ENCODE measurements at regions not wholly inside any gene's neighbourhood (a gene's known extent, or its start where the extent isn't known, plus 50 kb on each side); places are given as distances from the start of the nearest gene placed in this dataset.

- no peak overlapping the region for H3K27ac Mint-ChIP-seq
- no peaks in the 10 kb centered on the region for H3K36me3 Mint-ChIP-seq (ENCODE audit: low read depth)
- DNase-seq = no peak
- TF ChIP-seq CTCF (IDR thresholded peaks at IDR 0.05) = no peak
- no peaks in the 10 kb centered on the region for H3K27me3 Mint-ChIP-seq (ENCODE audit: low read depth, poor library complexity)
- H3K4me3 Mint-ChIP-seq = no peak overlapping the region
- no peaks in the 10 kb centered on the region for H3K4me1 Mint-ChIP-seq
- no peaks in the 10 kb centered on the region for H3K9me3 Mint-ChIP-seq
These were observed 522.4 kb upstream of the NAALADL2 start for GRCh38 chr3:174336784-174337183.

GRCh38 chr3:174337227-174337626 lies 521.9 kb upstream of the NAALADL2 start:
- no peak for DNase-seq
- H3K27ac Mint-ChIP-seq = no peak overlapping the region
- no peaks in the 10 kb centered on the region for H3K27me3 Mint-ChIP-seq (ENCODE audit: low read depth, poor library complexity)
- H3K9me3 Mint-ChIP-seq = no peaks in the 10 kb centered on the region
- no peak overlapping the region for H3K4me3 Mint-ChIP-seq
- no peak for TF ChIP-seq CTCF (IDR thresholded peaks at IDR 0.05)
- no peaks in the 10 kb centered on the region for H3K36me3 Mint-ChIP-seq (ENCODE audit: low read depth)
- H3K4me1 Mint-ChIP-seq = no peaks in the 10 kb centered on the region

GRCh38 chr3:174340624-174341587 lies 518.2 kb upstream of the NAALADL2 start:
- H3K9me3 Mint-ChIP-seq = no peaks in the 10 kb centered on the region
- no peak for DNase-seq
- peaks cover 3% of the 10 kb centered on the region for H3K27me3 Mint-ChIP-seq (ENCODE audit: low read depth, poor library complexity)
- H3K4me3 Mint-ChIP-seq = no peak overlapping the region
- TF ChIP-seq CTCF (IDR thresholded peaks at IDR 0.05) = no peak
- no peak overlapping the region for H3K27ac Mint-ChIP-seq
- H3K36me3 Mint-ChIP-seq (ENCODE audit: low read depth) = no peaks in the 10 kb centered on the region
- H3K4me1 Mint-ChIP-seq = no peaks in the 10 kb centered on the region

DNA sequence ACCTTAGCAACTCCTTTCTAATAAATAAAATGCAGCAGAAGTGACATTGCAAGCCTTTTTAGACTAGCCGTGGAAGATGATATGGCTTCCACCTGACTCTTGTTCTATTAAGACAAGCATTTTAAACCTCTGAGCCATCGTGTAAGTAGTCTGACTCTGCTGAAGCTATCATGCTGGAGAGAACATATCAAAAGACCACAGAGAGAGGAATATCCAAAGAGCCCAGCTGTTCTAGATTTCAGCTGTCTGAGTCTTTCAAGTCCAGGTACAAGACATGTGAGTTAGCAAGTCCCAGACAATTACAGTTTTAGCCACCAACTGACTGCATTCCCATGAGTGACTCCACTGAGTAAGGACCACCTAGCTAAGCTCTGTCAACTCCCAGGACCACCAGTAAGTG lies 517.0 kb upstream of the NAALADL2 start:
- Mint-ChIP-seq H3K27ac (no peak overlapping the region), H3K9me3 (no peaks in the 10 kb centered on the region), H3K4me1 (no peaks in the 10 kb centered on the region), H3K4me3 (no peak overlapping the region), H3K27me3 (ENCODE audit: low read depth, poor library complexity) (peaks cover 3% of the 10 kb centered on the region), H3K36me3 (ENCODE audit: low read depth) (no peaks in the 10 kb centered on the region)
- no peak for DNase-seq
- no peak for TF ChIP-seq CTCF (IDR thresholded peaks at IDR 0.05)

GRCh38 chr3:174342941-174343501 lies 516.1 kb upstream of the NAALADL2 start:
- Mint-ChIP-seq H3K27me3 (ENCODE audit: low read depth, poor library complexity) (peaks cover 3% of the 10 kb centered on the region), H3K4me3 (no peak overlapping the region), H3K36me3 (ENCODE audit: low read depth) (no peaks in the 10 kb centered on the region), H3K27ac (no peak overlapping the region), H3K9me3 (no peaks in the 10 kb centered on the region), H3K4me1 (no peaks in the 10 kb centered on the region)
- no peak for DNase-seq
- TF ChIP-seq CTCF (IDR thresholded peaks at IDR 0.05) = no peak

Measured in nephron progenitor cell (in vitro differentiated cells).